Urinary bladder (tissue), 3 donors: ENCODE measurements at regions not wholly inside any gene's neighbourhood (a gene's known extent, or its start where the extent isn't known, plus 50 kb on each side); places are given as distances from the start of the nearest gene placed in this dataset.
"Not testable (repeated sequence)": the region's sequence is repeated elsewhere in the genome, so short reads cannot be mapped to it uniquely, and the experiment has no call there.

Source experiments
- DNase-seq: peaks from one replicate; pipeline ENCODE4 v3.0.0-alpha.2; 2015; ENCODE audit errors: extremely low spot score
- H3K27ac ChIP-seq: one replicate; pipeline ENCODE4 v1.5.1; 2013; ENCODE audit warnings: low read depth, mild to moderate bottlenecking, moderate library complexity
- H3K36me3 ChIP-seq: one replicate; pipeline ENCODE4 v1.6.1; 2013; ENCODE audit warnings: mild to moderate bottlenecking, moderate library complexity; ENCODE audit not compliant: insufficient read depth
- H3K4me1 ChIP-seq: one replicate; pipeline ENCODE4 v1.6.1; 2013; ENCODE audit warnings: mild to moderate bottlenecking, moderate library complexity; ENCODE audit not compliant: insufficient read depth
- H3K4me3 ChIP-seq: one replicate; pipeline ENCODE4 v1.5.1; 2013; ENCODE audit warnings: low read depth, low read length
- WGBS: extraction: QIAGEN DNeasy Blood & Tissue Kit; methylation state at CpG from one replicate; pipeline ENCODE4 v1.1.7; 2013; 5-methylcytosine and 5-hydroxymethylcytosine counted together
- donor health status: healthy with polysubstance abuse.
- donor health status: healthy.

- DNase-seq: no peak
- no peak overlapping the region for H3K4me3 ChIP-seq
- no peak overlapping the region for H3K27ac ChIP-seq
- WGBS: 93% methylated on average over 3 of the region's 3 CpGs
- H3K36me3 ChIP-seq: no peaks in the 10 kb centered on the region
- no peaks in the 10 kb centered on the region for H3K4me1 ChIP-seq
Measured at GRCh38 chr6:74187811-74188210, 491.8 kb downstream of the CD109 start.

- Histone ChIP-seq H3K4me3 (no peak overlapping the region), H3K4me1 (no peaks in the 10 kb centered on the region), H3K36me3 (no peaks in the 10 kb centered on the region), H3K27ac (no peak overlapping the region)
- no peak for DNase-seq
- 68% methylated on average over 5 of the region's 5 CpGs for WGBS
Measured at GRCh38 chr6:74182992-74183391, 487.0 kb downstream of the CD109 start.

GRCh38 chr6:74181471-74181870 is 485.5 kb downstream of the CD109 start:
- no peaks in the 10 kb centered on the region for H3K4me1 ChIP-seq
- H3K4me3 ChIP-seq: no peak overlapping the region
- DNase-seq: no peak
- no peaks in the 10 kb centered on the region for H3K36me3 ChIP-seq
- H3K27ac ChIP-seq: no peak overlapping the region

GRCh38 chr6:74177506-74177905 is 481.5 kb downstream of the CD109 start:
- H3K36me3 ChIP-seq: no peaks in the 10 kb centered on the region
- no peak overlapping the region for H3K27ac ChIP-seq
- H3K4me3 ChIP-seq: no peak overlapping the region
- DNase-seq: no peak
- H3K4me1 ChIP-seq: no peaks in the 10 kb centered on the region
- WGBS: 73% methylated on average over 4 of the region's 4 CpGs

GRCh38 chr6:74170550-74170949 is 474.5 kb downstream of the CD109 start:
- 46% methylated on average over 2 of the region's 2 CpGs for WGBS
- not testable (repeated sequence) for H3K4me1 ChIP-seq, H3K4me3 ChIP-seq, H3K36me3 ChIP-seq, DNase-seq, H3K27ac ChIP-seq

- Histone ChIP-seq H3K27ac (no peak overlapping the region), H3K36me3 (no peaks in the 10 kb centered on the region), H3K4me1 (no peaks in the 10 kb centered on the region), H3K4me3 (peak overlapping the region; percentile 12)
- peak; percentile 13 for DNase-seq
- whole genome bisulfite sequencing: 31% methylated on average over 2 of the region's 2 CpGs
Measured at GRCh38 chr6:74170118-74170517, 474.1 kb downstream of the CD109 start.

GRCh38 chr6:74167976-74168375 is 472.0 kb downstream of the CD109 start:
- Histone ChIP-seq H3K36me3 (no peaks in the 10 kb centered on the region), H3K4me3 (no peak overlapping the region), H3K27ac (no peak overlapping the region), H3K4me1 (no peaks in the 10 kb centered on the region)
- WGBS: 33% methylated on average over 1 of the region's 1 CpG
- no peak for DNase-seq

- H3K36me3 ChIP-seq: no peaks in the 10 kb centered on the region
- H3K4me3 ChIP-seq: no peak overlapping the region
- no peaks in the 10 kb centered on the region for H3K4me1 ChIP-seq
- H3K27ac ChIP-seq: no peak overlapping the region
- 28% methylated on average over 1 of the region's 1 CpG for WGBS
- no peak for DNase-seq
Measured at GRCh38 chr6:74167511-74167910, 471.5 kb downstream of the CD109 start.

GRCh38 chr6:74166849-74167248 is 470.8 kb downstream of the CD109 start:
- DNase-seq: no peak
- Histone ChIP-seq H3K27ac (no peak overlapping the region), H3K4me1 (no peaks in the 10 kb centered on the region), H3K4me3 (no peak overlapping the region), H3K36me3 (no peaks in the 10 kb centered on the region)
- 35% methylated on average over 2 of the region's 2 CpGs for WGBS

GRCh38 chr6:74161380-74161779 is 465.4 kb downstream of the CD109 start:
- Histone ChIP-seq H3K36me3 (no peaks in the 10 kb centered on the region), H3K27ac (no peak overlapping the region), H3K4me1 (no peaks in the 10 kb centered on the region), H3K4me3 (no peak overlapping the region)
- no peak for DNase-seq

- Histone ChIP-seq H3K36me3 (no peaks in the 10 kb centered on the region), H3K4me1 (no peaks in the 10 kb centered on the region), H3K27ac (no peak overlapping the region), H3K4me3 (no peak overlapping the region)
- WGBS: 62% methylated on average over 3 of the region's 3 CpGs
- no peak for DNase-seq
Measured at GRCh38 chr6:74152096-74152675, 456.2 kb downstream of the CD109 start.

- Histone ChIP-seq H3K4me3 (no peak overlapping the region), H3K36me3 (no peaks in the 10 kb centered on the region), H3K27ac (no peak overlapping the region), H3K4me1 (no peaks in the 10 kb centered on the region)
- DNase-seq: no peak
Measured at GRCh38 chr6:74145931-74146330, 449.9 kb downstream of the CD109 start.

- H3K27ac ChIP-seq: no peak overlapping the region
- H3K36me3 ChIP-seq: no peaks in the 10 kb centered on the region
- H3K4me1 ChIP-seq: no peaks in the 10 kb centered on the region
- DNase-seq: no peak
- no peak overlapping the region for H3K4me3 ChIP-seq
- 24% methylated on average over 2 of the region's 2 CpGs for WGBS
Measured at GRCh38 chr6:74137911-74138310, 441.9 kb downstream of the CD109 start.

GRCh38 chr6:74134327-74134726 is 438.3 kb downstream of the CD109 start:
- H3K36me3 ChIP-seq: no peaks in the 10 kb centered on the region
- DNase-seq: no peak

GRCh38 chr6:74133073-74133472 is 437.1 kb downstream of the CD109 start:
- Histone ChIP-seq H3K36me3 (no peaks in the 10 kb centered on the region), H3K4me3 (no peak overlapping the region), H3K4me1 (no peaks in the 10 kb centered on the region), H3K27ac (no peak overlapping the region)
- no peak for DNase-seq
- WGBS: 98% methylated on average over 1 of the region's 1 CpG

More at GRCh38 chr6:74134327-74134726, 438.3 kb downstream of the CD109 start:
- no peaks in the 10 kb centered on the region for H3K4me1 ChIP-seq
- no peak overlapping the region for H3K4me3 ChIP-seq
- H3K27ac ChIP-seq: no peak overlapping the region
